ENCODE measurements at regions not wholly inside any gene's neighbourhood (a gene's known extent, or its start where the extent isn't known, plus 50 kb on each side); places are given as distances from the start of the nearest gene placed in this dataset.

GRCh38 chr16:79456036-79456435, 144.5 kb downstream of the MAF start:
- DNase-seq, result no peak
- in situ Hi-C loops (cut with MboI; ENCODE audit: low pct_unique_long_range_greater_than_20kb, low sequenced_read_pairs), result no loop called here

GRCh38 chr16:79452671-79453070, 147.9 kb downstream of the MAF start:
- no peak for DNase-seq
- in situ Hi-C loops (cut with MboI; ENCODE audit: low pct_unique_long_range_greater_than_20kb, low sequenced_read_pairs), result no loop called here

- peak; percentile 77 for DNase-seq
Measured at GRCh38 chr16:79451196-79451816, 149.2 kb downstream of the MAF start.

GRCh38 chr16:79449900-79450299, 150.6 kb downstream of the MAF start:
- DNase-seq, result no peak
- in situ Hi-C loops (cut with MboI; ENCODE audit: low pct_unique_long_range_greater_than_20kb, low sequenced_read_pairs), result no loop called here

More at GRCh38 chr16:79451196-79451816, 149.2 kb downstream of the MAF start:
- in situ Hi-C loops (cut with MboI; ENCODE audit: low pct_unique_long_range_greater_than_20kb, low sequenced_read_pairs), result no loop called here

GRCh38 chr16:79449067-79449769, 151.3 kb downstream of the MAF start:
- no peak for DNase-seq
- in situ Hi-C loops (cut with MboI; ENCODE audit: low pct_unique_long_range_greater_than_20kb, low sequenced_read_pairs), result no loop called here

- in situ Hi-C loops (cut with MboI; ENCODE audit: low pct_unique_long_range_greater_than_20kb, low sequenced_read_pairs), result no loop called here
Measured at GRCh38 chr16:79444572-79444971, 156.0 kb downstream of the MAF start.

GRCh38 chr16:79439901-79440300, 160.6 kb downstream of the MAF start:
- in situ Hi-C loops (cut with MboI; ENCODE audit: low pct_unique_long_range_greater_than_20kb, low sequenced_read_pairs), result no loop called here
- no peak for DNase-seq

More at GRCh38 chr16:79444572-79444971, 156.0 kb downstream of the MAF start:
- no peak for DNase-seq

- in situ Hi-C loops (cut with MboI; ENCODE audit: low pct_unique_long_range_greater_than_20kb, low sequenced_read_pairs), result no loop called here
- no peak for DNase-seq
Measured at GRCh38 chr16:79437764-79438751, 162.5 kb downstream of the MAF start.

- in situ Hi-C loops (cut with MboI; ENCODE audit: low pct_unique_long_range_greater_than_20kb, low sequenced_read_pairs), result no loop called here
- DNase-seq, result no peak
Measured at GRCh38 chr16:79436885-79437284, 163.7 kb downstream of the MAF start.

- in situ Hi-C loops (cut with MboI; ENCODE audit: low pct_unique_long_range_greater_than_20kb, low sequenced_read_pairs), result no loop called here
Measured at GRCh38 chr16:79434771-79435170, 165.8 kb downstream of the MAF start.

GRCh38 chr16:79434092-79434491, 166.4 kb downstream of the MAF start:
- in situ Hi-C loops (cut with MboI; ENCODE audit: low pct_unique_long_range_greater_than_20kb, low sequenced_read_pairs), result no loop called here
- DNase-seq, result no peak

More at GRCh38 chr16:79434771-79435170, 165.8 kb downstream of the MAF start:
- no peak for DNase-seq

GRCh38 chr16:79431923-79432322, 168.6 kb downstream of the MAF start:
- no peak for DNase-seq
- in situ Hi-C loops (cut with MboI; ENCODE audit: low pct_unique_long_range_greater_than_20kb, low sequenced_read_pairs), result no loop called here

- no peak for DNase-seq
- in situ Hi-C loops (cut with MboI; ENCODE audit: low pct_unique_long_range_greater_than_20kb, low sequenced_read_pairs), result no loop called here
Measured at GRCh38 chr16:79430191-79430678, 170.3 kb downstream of the MAF start.

GRCh38 chr16:79429381-79430190, 171.0 kb downstream of the MAF start:
- in situ Hi-C loops (cut with MboI; ENCODE audit: low pct_unique_long_range_greater_than_20kb, low sequenced_read_pairs), result no loop called here
- DNase-seq, result no peak

GRCh38 chr16:79426663-79427062, 173.9 kb downstream of the MAF start:
- DNase-seq, result no peak
- in situ Hi-C loops (cut with MboI; ENCODE audit: low pct_unique_long_range_greater_than_20kb, low sequenced_read_pairs), result no loop called here

- no peak for DNase-seq
- in situ Hi-C loops (cut with MboI; ENCODE audit: low pct_unique_long_range_greater_than_20kb, low sequenced_read_pairs), result no loop called here
Measured at GRCh38 chr16:79422064-79422463, 178.5 kb downstream of the MAF start.

GRCh38 chr16:79421126-79421525, 179.4 kb downstream of the MAF start:
- in situ Hi-C loops (cut with MboI; ENCODE audit: low pct_unique_long_range_greater_than_20kb, low sequenced_read_pairs), result no loop called here

GRCh38 chr16:79420493-79420892, 180.0 kb downstream of the MAF start:
- DNase-seq, result no peak
- in situ Hi-C loops (cut with MboI; ENCODE audit: low pct_unique_long_range_greater_than_20kb, low sequenced_read_pairs), result no loop called here

More at GRCh38 chr16:79421126-79421525, 179.4 kb downstream of the MAF start:
- DNase-seq, result no peak

- DNase-seq, result no peak
- in situ Hi-C loops (cut with MboI; ENCODE audit: low pct_unique_long_range_greater_than_20kb, low sequenced_read_pairs), result no loop called here
Measured at GRCh38 chr16:79419148-79419547, 181.4 kb downstream of the MAF start.
